GM21360 (cell line): ENCODE measurements at regions not wholly inside any gene's neighbourhood (a gene's known extent, or its start where the extent isn't known, plus 50 kb on each side); places are given as distances from the start of the nearest gene placed in this dataset.

ENCODE experiments used
- ATAC-seq: cut with Tn5 transposase; IDR thresholded peaks from one replicate; pipeline ENCODE4 v1.9.1; 2021; ENCODE audit warnings: mild to moderate bottlenecking, moderate library complexity; ENCODE audit not compliant: unreplicated experiment

DNA sequence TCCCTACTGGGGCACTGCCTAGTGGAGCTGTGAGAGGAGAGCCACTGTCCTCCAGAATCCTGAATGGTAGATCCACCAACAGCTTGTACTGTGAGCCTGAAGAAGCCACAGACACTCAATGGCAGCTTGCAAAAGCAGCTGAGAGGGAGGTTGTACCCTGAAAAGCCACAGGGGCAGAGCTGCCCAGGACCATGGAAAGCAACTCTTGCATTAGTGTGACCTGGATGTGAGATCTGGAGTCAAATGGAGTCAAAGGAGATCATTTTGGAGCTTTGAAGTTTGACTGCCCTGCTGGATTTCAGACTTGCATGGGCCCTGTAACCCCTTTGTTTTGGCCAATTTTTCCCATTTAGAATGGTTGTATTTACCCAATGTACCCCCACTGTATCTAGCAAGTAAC, 871.4 kb upstream of the PRMT6 start:
- no peak for ATAC-seq

DNA sequence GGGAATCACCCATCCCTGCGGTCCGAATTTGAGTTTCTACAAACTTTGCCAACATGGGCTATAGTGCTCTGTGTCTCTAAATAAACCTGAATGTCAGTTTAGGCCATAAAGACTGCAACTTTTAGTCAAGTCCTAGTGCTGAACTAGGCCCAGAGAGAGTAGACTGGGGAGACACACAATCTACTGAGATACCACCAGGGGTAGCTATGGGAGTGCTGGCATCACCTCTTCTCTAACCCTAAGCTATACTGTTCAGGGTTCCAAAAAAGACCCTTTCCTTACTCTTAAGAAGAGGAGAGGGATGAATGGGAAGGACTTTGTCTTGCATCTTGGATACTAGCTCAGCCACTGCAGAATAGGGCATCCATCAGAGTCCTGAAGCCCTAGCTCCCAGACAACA, 866.7 kb upstream of the PRMT6 start:
- ATAC-seq, result no peak

GRCh38 chr1:106194206-106194605, 862.3 kb upstream of the PRMT6 start:
- no peak for ATAC-seq

DNA sequence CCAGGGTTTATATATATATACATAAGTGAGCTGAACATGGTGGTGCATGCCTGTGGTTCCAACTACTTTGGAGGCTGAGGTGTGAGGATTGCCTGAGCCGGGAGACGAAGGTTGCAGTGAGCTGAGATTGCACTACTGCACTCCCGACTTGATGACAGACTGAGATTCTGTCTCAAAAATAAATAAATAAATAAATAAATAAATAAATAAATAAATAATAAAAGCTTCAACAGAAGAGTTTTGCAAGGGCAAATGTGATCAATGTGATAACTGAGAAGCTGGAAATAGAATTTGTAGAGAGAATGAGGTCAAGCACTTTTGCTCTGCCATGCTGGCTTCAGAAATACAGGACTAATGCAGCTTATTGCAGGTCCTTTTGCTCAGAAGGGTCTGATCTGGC, 855.8 kb upstream of the PRMT6 start:
- ATAC-seq, result no peak

GRCh38 chr1:106207185-106207584, 849.3 kb upstream of the PRMT6 start:
- ATAC-seq, result no peak

DNA sequence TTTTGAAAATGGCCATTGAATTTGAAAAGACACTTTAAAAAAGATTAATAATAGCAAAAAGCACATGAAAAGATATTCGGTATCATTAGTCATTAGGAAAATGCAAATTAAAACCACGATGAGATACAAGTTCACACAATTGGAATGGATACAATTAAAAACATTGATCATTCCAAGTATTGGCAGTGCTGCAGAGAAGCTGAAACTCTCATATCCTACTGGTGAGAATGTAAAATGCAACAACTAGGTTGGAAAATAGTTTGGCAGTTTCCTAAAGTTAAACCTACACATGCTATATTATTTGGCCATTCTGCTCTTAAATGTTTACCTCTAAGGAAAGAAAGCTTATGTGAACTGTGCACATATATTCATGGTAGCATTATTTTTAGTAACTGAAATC, 838.7 kb upstream of the PRMT6 start:
- no peak for ATAC-seq

GRCh38 chr1:106222403-106222802, 834.1 kb upstream of the PRMT6 start:
- ATAC-seq, result no peak

- ATAC-seq, result no peak
Observed at GRCh38 chr1:106223213-106223612, 833.3 kb upstream of the PRMT6 start.

DNA sequence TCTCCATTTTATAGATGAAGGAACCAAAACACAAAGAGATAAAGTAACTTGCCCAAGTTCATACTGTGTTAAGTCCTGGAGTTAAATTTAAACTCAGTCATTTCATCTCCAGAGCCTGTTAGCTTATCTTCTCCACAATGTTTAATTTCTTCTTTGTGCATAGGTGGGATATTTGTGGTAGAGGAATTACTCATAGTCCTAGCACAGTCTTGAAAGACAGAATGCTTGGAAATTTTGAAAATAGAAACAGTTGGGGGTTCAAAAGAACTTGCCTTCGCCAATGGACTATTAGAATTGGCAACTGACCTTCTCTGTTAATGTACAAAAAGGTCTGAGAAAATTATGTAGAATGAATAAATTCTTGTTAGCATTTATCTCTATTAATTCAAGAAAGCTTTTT, 832.0 kb upstream of the PRMT6 start:
- no peak for ATAC-seq

GRCh38 chr1:106225403-106225802, 831.1 kb upstream of the PRMT6 start:
- no peak for ATAC-seq

DNA sequence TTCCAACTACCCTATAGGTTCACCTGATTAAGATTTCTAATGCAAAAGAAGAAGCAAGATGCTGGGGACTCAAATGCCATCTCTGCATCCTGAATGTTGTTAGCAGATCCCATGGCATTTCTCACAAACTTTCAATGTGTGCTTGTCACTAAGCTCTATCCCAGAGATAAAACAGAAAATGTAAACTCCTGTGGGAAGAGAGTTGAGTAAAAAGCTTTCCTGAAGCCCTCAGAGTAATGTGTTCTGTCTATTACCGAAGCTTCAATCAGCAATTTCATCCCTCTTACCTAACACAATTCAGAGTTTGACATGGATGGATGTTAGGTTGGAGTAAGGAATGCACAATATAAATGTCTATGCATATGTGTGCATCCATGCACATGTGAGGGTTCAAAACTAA, 829.9 kb upstream of the PRMT6 start:
- ATAC-seq, result no peak

GRCh38 chr1:106232128-106232527, 824.3 kb upstream of the PRMT6 start:
- ATAC-seq, result no peak

DNA sequence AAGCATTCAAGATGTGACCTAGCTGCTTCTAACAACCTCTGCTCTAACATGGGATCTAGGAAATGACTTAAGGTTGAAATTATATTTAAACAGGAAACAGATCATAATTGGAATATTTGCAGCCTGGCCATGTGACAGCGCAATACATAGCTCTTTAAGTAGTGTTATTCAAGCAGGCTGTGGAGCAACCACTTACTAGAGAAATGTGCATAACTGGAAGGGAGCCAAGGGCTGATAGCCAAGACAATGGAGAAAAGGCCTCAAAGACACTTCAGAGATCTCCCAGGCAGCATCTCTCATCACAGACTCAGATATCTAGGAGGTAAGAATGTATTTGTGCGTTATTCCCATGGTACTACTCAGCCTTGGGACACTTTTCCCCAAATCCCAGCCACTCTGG, 823.0 kb upstream of the PRMT6 start:
- ATAC-seq, result no peak

DNA sequence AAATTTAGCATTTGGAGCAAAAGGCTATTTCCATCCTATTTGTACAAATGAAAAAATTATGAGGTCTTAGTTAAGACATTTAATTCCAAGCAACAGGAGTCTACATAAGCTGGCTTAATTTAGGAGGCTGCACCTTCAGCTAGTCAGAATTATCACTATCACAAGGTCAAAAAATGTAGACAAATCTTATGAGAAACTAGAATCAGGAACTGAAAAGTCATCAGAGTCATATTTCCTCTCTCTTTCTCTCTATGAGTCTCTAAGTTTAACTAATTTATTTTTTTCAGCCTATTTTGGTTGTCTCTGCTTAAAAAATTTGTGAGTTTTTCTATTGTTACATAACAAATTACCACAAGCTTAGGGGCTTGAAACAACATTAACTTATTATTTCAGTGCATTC, 807.1 kb upstream of the PRMT6 start:
- no peak for ATAC-seq

DNA sequence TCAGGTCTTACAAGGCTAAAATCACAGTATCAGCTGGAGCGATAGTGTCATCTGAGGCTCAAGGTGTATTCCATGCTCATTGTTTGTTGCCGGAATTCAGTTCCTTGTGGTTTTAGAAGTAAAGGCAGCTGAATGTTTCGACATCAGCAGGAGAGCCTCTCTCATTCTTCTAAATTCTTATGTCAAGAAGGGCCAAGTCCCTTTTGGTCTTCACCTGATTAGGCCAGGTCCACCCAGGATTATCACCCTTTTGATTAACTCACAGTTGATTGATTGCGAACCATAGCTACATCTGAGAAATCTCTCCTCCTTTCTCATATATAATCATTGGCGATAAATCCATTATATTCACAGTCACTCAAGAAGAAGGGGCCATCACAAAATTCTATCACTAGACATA, 806.7 kb upstream of the PRMT6 start:
- ATAC-seq, result no peak

- no peak for ATAC-seq
Observed at GRCh38 chr1:106254748-106255147, 801.7 kb upstream of the PRMT6 start.

GRCh38 chr1:106266786-106267185, 789.7 kb upstream of the PRMT6 start:
- no peak for ATAC-seq

- ATAC-seq, result no peak
Observed at GRCh38 chr1:106268070-106268469, 788.4 kb upstream of the PRMT6 start.

DNA sequence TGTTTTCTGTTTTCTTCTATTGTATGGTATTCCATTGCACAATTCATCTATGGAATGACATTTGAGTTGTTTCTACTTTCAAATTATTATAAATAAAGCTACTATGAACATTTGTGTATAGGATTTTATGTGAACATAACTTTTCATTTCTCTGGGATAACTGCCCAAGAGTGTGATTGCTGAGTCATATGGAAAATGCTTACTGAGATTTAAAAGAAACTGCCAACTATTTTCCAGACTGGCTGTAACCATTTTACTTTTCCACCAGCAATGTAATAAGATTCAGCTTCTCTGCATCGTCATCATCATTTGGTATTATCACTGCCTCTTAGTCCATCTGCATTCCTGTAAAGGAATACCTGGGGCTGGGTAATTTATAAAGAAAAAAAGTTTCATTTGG, 779.6 kb upstream of the PRMT6 start:
- no peak for ATAC-seq

GRCh38 chr1:106277786-106278185, 778.7 kb upstream of the PRMT6 start:
- no peak for ATAC-seq

- ATAC-seq, result no peak
Observed at GRCh38 chr1:106278716-106279115, 777.8 kb upstream of the PRMT6 start.

GRCh38 chr1:106289265-106289928, 767.1 kb upstream of the PRMT6 start:
- no peak for ATAC-seq

DNA sequence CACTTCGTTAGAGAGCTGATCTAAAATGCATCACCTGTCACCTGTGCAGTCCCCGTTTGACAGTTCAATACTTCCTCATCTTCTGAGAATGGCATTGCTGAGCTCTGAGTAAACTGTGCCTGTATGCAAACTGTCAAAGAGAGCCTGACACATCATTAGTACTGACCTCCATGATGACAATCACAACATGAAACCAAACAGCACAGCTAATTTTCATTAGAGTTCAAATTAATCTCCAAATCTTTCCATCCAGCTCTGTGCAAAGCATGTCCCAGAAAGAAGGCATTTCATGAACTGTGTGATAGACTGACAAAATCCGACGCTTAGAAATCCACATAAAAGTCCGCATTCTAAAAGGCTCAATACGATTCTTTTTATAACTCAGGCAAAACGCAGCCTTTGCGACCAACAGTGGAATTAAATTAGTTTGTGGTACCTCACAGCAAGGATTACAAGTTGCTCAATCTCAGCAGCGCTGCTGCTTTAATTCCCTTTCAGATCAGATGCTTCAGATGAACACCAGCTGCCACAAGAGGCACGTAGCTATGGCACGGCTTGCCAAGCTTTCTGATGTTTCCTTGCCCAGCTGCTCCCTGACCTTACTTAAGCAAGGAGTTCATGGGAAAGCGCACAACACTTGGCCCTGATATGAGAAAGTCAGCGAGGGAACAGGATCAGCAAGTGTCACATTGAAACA, 765.5 kb upstream of the PRMT6 start:
- ATAC-seq, result no peak
